K562 (cell line): ENCODE measurements at regions not wholly inside any gene's neighbourhood (a gene's known extent, or its start where the extent isn't known, plus 50 kb on each side); places are given as distances from the start of the nearest gene placed in this dataset.

Experiments
- ATAC-seq: fragments of 200-7000 bp; cut with Tn5 transposase; 3 replicates; pipeline ENCODE4 v1.9.1; 2020; ENCODE audit warnings: moderate library complexity
- BruUV-seq: library from RNA; stranded (reverse); fragments of 400-500 nt; replicated peaks from 2 replicates; lab custom pipeline; 2021; lab: Mats Ljungman, UMichigan
- CTCF ChIA-PET: fragments of 300-600 bp; formaldehyde crosslinking; extraction: SDS; loops from one replicate; lab custom pipeline; 2021; ENCODE audit warnings: low intra/inter-chr PET ratio; lab: Yijun Ruan, JAX
- POLR2A ChIA-PET: fragments of 300-600, 350-650 bp; sonication (Branson Sonifier 250); formaldehyde crosslinking; extraction: SDS; loops from one replicate; lab custom pipeline; 2021; ENCODE audit warnings: antibody characterized with exemption, inconsistent platforms; lab: Yijun Ruan, JAX
- DNase-seq, 4 experiments: peaks; one replicate each; pipeline versions ENCODE4 v3.0.0 to v3.0.0-alpha.2; 2011 to 2018; ENCODE audit warnings: low spot score in 3 of 4, mixed read lengths in 3 of 4; ENCODE audit errors: extremely low read depth in 1 of 4
- FAIRE-seq: peaks from 2 replicates; lab custom pipeline; 2011; peaks lifted over from hg19 to GRCh38; lab: Jason Lieb, UNC
- H2AFZ ChIP-seq: 2 replicates; pipeline ENCODE4 v1.6.0; 2011; ENCODE audit warnings: low read depth, low read length, control low read depth, inconsistent platforms
- H3K27ac ChIP-seq: fragments of 200-600 bp; 3 replicates; pipeline ENCODE4 v1.8.0; 2011; ENCODE audit warnings: low read depth, mild to moderate bottlenecking, control low read depth, inconsistent platforms, low read length, moderate library complexity, mixed read lengths; ENCODE audit errors: extremely low read depth
- H3K27me3 ChIP-seq, 2 experiments: fragments of 300-600 bp in 1 of 2; 2 replicates in 1 of 2; 3 replicates in 1 of 2; pipeline versions ENCODE4 v1.6.0 to v1.8.0; 2011; ENCODE audit warnings: inconsistent platforms in 2 of 2, low read length in 2 of 2, mild to moderate bottlenecking in 1 of 2, mixed read lengths in 1 of 2, moderate library complexity in 1 of 2; ENCODE audit not compliant: control insufficient read depth in 2 of 2, insufficient read depth in 2 of 2
- H3K36me3 ChIP-seq: fragments of 300-600 bp; 3 replicates; pipeline ENCODE4 v1.8.0; 2011; ENCODE audit warnings: mild to moderate bottlenecking, low read length, inconsistent platforms; ENCODE audit not compliant: control insufficient read depth, insufficient read depth
- H3K4me1 ChIP-seq, 2 experiments: fragments of 200-600 bp in 1 of 2; replicated peaks in 1 of 2; 2 replicates in 1 of 2; 3 replicates in 1 of 2; pipeline versions ENCODE4 v1.5.1 to v1.8.0; 2011; ENCODE audit warnings: inconsistent platforms in 2 of 2, low read length in 2 of 2, mild to moderate bottlenecking in 1 of 2, mixed read lengths in 1 of 2, moderate library complexity in 1 of 2; ENCODE audit not compliant: control insufficient read depth in 2 of 2, insufficient read depth in 2 of 2
- H3K4me2 ChIP-seq: 2 replicates; pipeline ENCODE4 v1.6.1; 2011; ENCODE audit warnings: low read length, control low read depth, inconsistent platforms, mixed read lengths; ENCODE audit not compliant: insufficient read depth
- H3K4me3 ChIP-seq: fragments of 200-600 bp; sonication (generic), shearing (Covaris generic); 2 replicates; pipeline ENCODE4 v1.5.1; 2016; ENCODE audit warnings: control low read depth, inconsistent platforms
- H3K79me2 ChIP-seq: fragments of 200-600 bp; 3 replicates; pipeline ENCODE4 v1.8.0; 2011; ENCODE audit warnings: low read length, inconsistent platforms; ENCODE audit not compliant: control insufficient read depth, insufficient read depth
- H3K9ac ChIP-seq, 2 experiments: 2 replicates each; pipeline versions ENCODE4 v1.6.0 to v1.6.1; 2011; ENCODE audit warnings: low read depth in 2 of 2, low read length in 2 of 2, control low read depth in 1 of 2, inconsistent platforms in 1 of 2, mild to moderate bottlenecking in 1 of 2, mixed read lengths in 1 of 2; ENCODE audit not compliant: insufficient read depth in 1 of 2
- H3K9me1 ChIP-seq: one replicate; pipeline ENCODE4 v1.6.0; 2011; ENCODE audit warnings: inconsistent platforms, mild to moderate bottlenecking, low read length, moderate library complexity; ENCODE audit not compliant: control insufficient read depth, insufficient read depth
- H3K9me3 ChIP-seq: replicated peaks from 2 replicates; pipeline ENCODE4 v1.5.1; 2011; ENCODE audit warnings: low read depth, low read length, inconsistent platforms; ENCODE audit not compliant: control insufficient read depth, insufficient read depth
- H4K20me1 ChIP-seq: replicated peaks from 2 replicates; pipeline ENCODE4 v1.6.1; 2011; ENCODE audit warnings: low read length, inconsistent platforms, mixed read lengths; ENCODE audit not compliant: control insufficient read depth, insufficient read depth
- RAD21 ChIP-seq, 2 experiments: fragments of 250-450 bp in 1 of 2; fragments of 450-650 bp in 1 of 2; sonication (Bioruptor Pico) in 1 of 2; formaldehyde crosslinking in 1 of 2; IDR thresholded peaks in 1 of 2; conservative IDR thresholded peaks in 1 of 2; 2 replicates each; pipeline versions ENCODE4 v1.4.0 to v1.8.0; 2020 to 2022; ENCODE audit warnings: mild to moderate bottlenecking in 2 of 2, moderate library complexity in 1 of 2
- RBBP5 ChIP-seq: fragments of 200-600 bp; sonication (generic); IDR thresholded peaks from 2 replicates; pipeline ENCODE4 v1.6.1; 2012; ENCODE audit warnings: borderline replicate concordance, mild to moderate bottlenecking, low read length, control low read depth, inconsistent platforms; ENCODE audit not compliant: insufficient read depth, poor library complexity, severe bottlenecking
- RBM22 ChIP-seq: fragments of 200-400 bp; formaldehyde crosslinking; IDR thresholded peaks from 2 replicates; pipeline ENCODE4 v1.6.1; 2018; ENCODE audit warnings: low read length, low read depth; ENCODE audit not compliant: poor library complexity, severe bottlenecking
- SMC3 ChIP-seq: conservative IDR thresholded peaks from 2 replicates; pipeline ENCODE4 v1.6.1; 2011; ENCODE audit warnings: low read depth, low read length, improper control_type of control experiment; ENCODE audit not compliant: insufficient read depth
- TEAD4 ChIP-seq, 2 experiments: sonication (generic) in 1 of 2; formaldehyde crosslinking in 1 of 2; IDR thresholded peaks; 2 replicates each; pipeline versions ENCODE4 v1.6.1 to v1.8.0; 2012 to 2022; ENCODE audit warnings: borderline replicate concordance in 1 of 2, inconsistent platforms in 1 of 2, low read length in 1 of 2, mild to moderate bottlenecking in 1 of 2, missing genetic modification reagents in 1 of 2
- ZC3H8 ChIP-seq: fragments of 450-650 bp; IDR thresholded peaks from 2 replicates; pipeline ENCODE4 v1.6.1; 2017
- WGBS: fragments of 100-300 bp; shearing (Covaris generic); methylation state at CpG from one replicate; pipeline ENCODE4 v1.1.6; 2016; ENCODE audit warnings: low coverage, mixed read lengths; ENCODE audit not compliant: insufficient coverage; ENCODE audit errors: missing lambda C conversion rate; 5-methylcytosine and 5-hydroxymethylcytosine counted together
- in situ Hi-C: fragments of 300-500 bp; cut with MboI; formaldehyde crosslinking; loops from 4 replicates; pipeline ENCODE4 v1.15.0; 2018; ENCODE audit warnings: inconsistent platforms, mixed read lengths
- intact Hi-C: fragments of 100-400 bp; cut with micrococcal nuclease; formaldehyde crosslinking; loops from 2 replicates; pipeline ENCODE4 v1.14.2; 2022

GRCh38 chr16:49951574-49952195 lies 73.3 kb upstream of the CNEP1R1 start:
- BruUV-seq, result no TSS peak
- H3K4me1 ChIP-seq, result no peaks in the 10 kb centered on the region; a peak in 1 of 5 replicates
- no peaks in the 10 kb centered on the region for H3K9me1 ChIP-seq
- FAIRE-seq (peak; percentile 42), ATAC-seq (peak; percentile 60; the same call in 2 of the 3 replicates), DNase-seq (no peak)
- no peaks in the 10 kb centered on the region for H3K36me3 ChIP-seq
- H3K9ac ChIP-seq, result no peak overlapping the region
- H3K79me2 ChIP-seq, result no peaks in the 10 kb centered on the region
- ChIA-PET POLR2A (no interaction called here), CTCF (no interaction called here)
- intact Hi-C loops (no loop called here), in situ Hi-C loops (no loop called here)
- no peak overlapping the region for H3K4me2 ChIP-seq
- no peak overlapping the region for H2AFZ ChIP-seq
- whole genome bisulfite sequencing, result 18% methylated on average over 16 of the region's 16 CpGs
- peaks cover 14 to 41% of the 10 kb centered on the region in 2 experiments; a peak in 4 of 5 replicates for H3K27me3 ChIP-seq
- no peak overlapping the region for H3K27ac ChIP-seq
- no peaks in the 10 kb centered on the region for H4K20me1 ChIP-seq
- no peak overlapping the region for H3K4me3 ChIP-seq
- H3K9me3 ChIP-seq, result no peaks in the 10 kb centered on the region
- TF ChIP-seq ZC3H8 (no peak), RAD21 (CRISPR knock-in tag; conservative IDR thresholded peaks at IDR 0.05 in 1 of 2, IDR thresholded peaks at IDR 0.05 in 1 of 2) (peak in 1 of 2 experiments; percentile 7; a peak in 1 of 4 replicates), RBM22 (no peak), TEAD4 (IDR thresholded peaks at IDR 0.05; ENCODE audit: low read length) (no peak), TEAD4 (CRISPR knock-in tag; IDR thresholded peaks at IDR 0.05; ENCODE audit: borderline replicate concordance) (no peak), RBBP5 (no peak), SMC3 (no peak)
